ENCODE measurements at regions not wholly inside any gene's neighbourhood (a gene's known extent, or its start where the extent isn't known, plus 50 kb on each side); places are given as distances from the start of the nearest gene placed in this dataset.
"Not testable (repeated sequence)": the region's sequence is repeated elsewhere in the genome, so short reads cannot be mapped to it uniquely, and the experiment has no call there.

DNA sequence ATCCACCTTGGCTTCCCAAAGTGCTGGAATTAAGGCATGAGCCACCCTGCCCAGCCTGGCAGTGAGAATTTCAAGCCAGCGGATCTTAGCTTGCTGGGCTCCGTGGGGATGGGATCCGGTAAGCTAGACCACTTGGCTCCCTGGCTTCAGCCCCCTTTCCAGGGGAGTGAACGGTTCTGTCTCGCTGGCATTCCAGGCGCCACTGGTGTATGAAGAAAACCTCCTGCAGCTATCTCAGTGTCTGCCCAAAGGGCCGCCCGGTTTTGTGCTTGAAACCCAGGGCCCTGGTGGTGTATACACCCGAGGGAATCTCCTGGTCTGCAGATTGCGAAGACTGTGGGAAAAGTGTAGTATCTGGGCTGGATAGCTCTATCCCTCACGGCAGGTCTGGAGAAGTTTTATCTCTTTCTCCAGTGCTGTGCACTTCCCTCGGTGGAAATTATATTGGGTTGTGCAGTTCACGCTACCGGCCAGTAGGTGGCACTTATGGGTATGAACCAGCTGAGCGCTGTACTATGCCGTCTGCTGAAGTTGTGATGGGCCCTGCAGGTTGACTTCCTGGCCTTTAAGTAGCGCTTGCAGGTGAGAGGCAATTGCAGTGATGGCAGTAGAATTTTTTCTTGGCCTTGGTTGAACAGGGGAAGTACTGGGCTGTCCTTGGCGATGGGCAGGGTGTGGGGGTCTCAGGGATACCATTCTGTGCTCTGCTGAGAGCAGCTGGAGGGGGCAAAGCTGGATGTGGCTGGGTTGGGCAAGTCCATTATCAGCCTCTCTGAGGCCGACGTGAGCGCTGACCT is 138.0 kb upstream of the MTPN start:
- no peak overlapping the region for H3K4me2 ChIP-seq (ENCODE audit: low read length)
- no peak overlapping the region for H3K4me3 ChIP-seq (ENCODE audit: low read depth, low read length, poor library complexity, severe bottlenecking)
- no peaks in the 10 kb centered on the region for H3F3A ChIP-seq (ENCODE audit: insufficient read depth, low read length)
- no peaks in the 10 kb centered on the region for H3K79me2 ChIP-seq (ENCODE audit: insufficient read depth, low read length)
- no peaks in the 10 kb centered on the region for H4K20me1 ChIP-seq (ENCODE audit: insufficient read depth, low read length)
- H3K4me1 ChIP-seq (ENCODE audit: insufficient read depth, low read length, severe bottlenecking): peaks cover 6% of the 10 kb centered on the region
- no peaks in the 10 kb centered on the region for H3K9me2 ChIP-seq (ENCODE audit: low read depth, low read length)
- H3K9ac ChIP-seq (ENCODE audit: low read length): no peak overlapping the region
- no peaks in the 10 kb centered on the region for H3K36me3 ChIP-seq (ENCODE audit: insufficient read depth, low read length)
- no peaks in the 10 kb centered on the region for H3K27me3 ChIP-seq (ENCODE audit: insufficient read depth, low read length)
- TF ChIP-seq, protein P1, sequence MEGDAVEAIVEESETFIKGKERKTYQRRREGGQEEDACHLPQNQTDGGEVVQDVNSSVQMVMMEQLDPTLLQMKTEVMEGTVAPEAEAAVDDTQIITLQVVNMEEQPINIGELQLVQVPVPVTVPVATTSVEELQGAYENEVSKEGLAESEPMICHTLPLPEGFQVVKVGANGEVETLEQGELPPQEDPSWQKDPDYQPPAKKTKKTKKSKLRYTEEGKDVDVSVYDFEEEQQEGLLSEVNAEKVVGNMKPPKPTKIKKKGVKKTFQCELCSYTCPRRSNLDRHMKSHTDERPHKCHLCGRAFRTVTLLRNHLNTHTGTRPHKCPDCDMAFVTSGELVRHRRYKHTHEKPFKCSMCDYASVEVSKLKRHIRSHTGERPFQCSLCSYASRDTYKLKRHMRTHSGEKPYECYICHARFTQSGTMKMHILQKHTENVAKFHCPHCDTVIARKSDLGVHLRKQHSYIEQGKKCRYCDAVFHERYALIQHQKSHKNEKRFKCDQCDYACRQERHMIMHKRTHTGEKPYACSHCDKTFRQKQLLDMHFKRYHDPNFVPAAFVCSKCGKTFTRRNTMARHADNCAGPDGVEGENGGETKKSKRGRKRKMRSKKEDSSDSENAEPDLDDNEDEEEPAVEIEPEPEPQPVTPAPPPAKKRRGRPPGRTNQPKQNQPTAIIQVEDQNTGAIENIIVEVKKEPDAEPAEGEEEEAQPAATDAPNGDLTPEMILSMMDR (IDR thresholded peaks at IDR 0.05; ENCODE audit: low read length): peak; percentile 96
- no peak for TF ChIP-seq EZH2 (IDR thresholded peaks at IDR 0.05; ENCODE audit: borderline replicate concordance, low read length)
- H3K9me3 ChIP-seq (ENCODE audit: low read length): no peaks in the 10 kb centered on the region
- no peak overlapping the region; the same call in 1 of the 2 replicates for H2AFZ ChIP-seq (ENCODE audit: low read length)
- no peak overlapping the region for H3K27ac ChIP-seq (ENCODE audit: low read depth, low read length, poor library complexity, severe bottlenecking)

DNA sequence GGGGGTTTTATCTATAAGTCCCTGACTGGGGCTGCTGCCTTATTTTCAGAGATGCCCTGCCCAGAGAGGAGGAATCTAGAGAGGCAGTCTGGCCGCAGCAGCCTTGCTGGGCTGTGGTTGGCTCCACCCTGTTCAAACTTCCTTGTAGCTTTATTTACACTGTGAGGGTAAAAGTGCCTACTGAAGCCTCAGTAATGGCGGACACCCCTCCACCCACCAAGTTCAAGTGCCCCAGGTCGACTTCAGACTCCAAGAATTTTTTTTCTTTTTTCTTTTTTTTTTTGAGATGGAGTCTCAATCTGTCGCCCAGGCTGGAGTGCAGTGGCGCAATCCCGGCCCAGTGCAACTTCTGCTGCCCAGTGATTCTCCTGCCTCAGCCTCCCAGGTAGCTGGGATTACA is 137.3 kb upstream of the MTPN start:
- not testable (repeated sequence) for H3K9me3 ChIP-seq (ENCODE audit: low read length); H3K27me3 ChIP-seq (ENCODE audit: insufficient read depth, low read length); H2AFZ ChIP-seq (ENCODE audit: low read length); H3K4me3 ChIP-seq (ENCODE audit: low read depth, low read length, poor library complexity, severe bottlenecking); H3F3A ChIP-seq (ENCODE audit: insufficient read depth, low read length); H3K79me2 ChIP-seq (ENCODE audit: insufficient read depth, low read length); H3K9ac ChIP-seq (ENCODE audit: low read length); H3K36me3 ChIP-seq (ENCODE audit: insufficient read depth, low read length); H3K4me2 ChIP-seq (ENCODE audit: low read length); H4K20me1 ChIP-seq (ENCODE audit: insufficient read depth, low read length); H3K27ac ChIP-seq (ENCODE audit: low read depth, low read length, poor library complexity, severe bottlenecking); H3K4me1 ChIP-seq (ENCODE audit: insufficient read depth, low read length, severe bottlenecking); H3K9me2 ChIP-seq (ENCODE audit: low read depth, low read length)

DNA sequence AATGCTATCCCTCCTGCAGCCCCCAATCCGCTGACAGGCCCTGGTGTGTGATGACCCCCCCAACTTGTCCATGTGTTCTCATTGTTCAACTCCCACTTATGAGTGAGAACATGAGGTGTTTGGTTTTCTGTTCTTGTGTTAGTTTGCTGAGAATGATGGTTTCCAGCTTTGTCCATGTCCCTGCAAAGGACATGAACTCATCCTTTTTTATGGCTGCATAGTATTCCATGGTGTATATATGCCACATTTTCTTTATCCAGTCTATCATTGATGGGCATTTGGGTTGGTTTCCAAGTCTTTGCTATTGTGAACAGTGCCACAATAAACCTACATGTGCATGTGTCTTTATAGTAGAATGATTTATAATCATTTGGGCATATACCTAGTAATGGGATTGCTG is 131.9 kb upstream of the MTPN start:
- H3K9me2 ChIP-seq (ENCODE audit: low read depth, low read length); H3K9ac ChIP-seq (ENCODE audit: low read length); H3K27me3 ChIP-seq (ENCODE audit: insufficient read depth, low read length); H3K4me1 ChIP-seq (ENCODE audit: insufficient read depth, low read length, severe bottlenecking); H3K27ac ChIP-seq (ENCODE audit: low read depth, low read length, poor library complexity, severe bottlenecking); H3K4me3 ChIP-seq (ENCODE audit: low read depth, low read length, poor library complexity, severe bottlenecking); H2AFZ ChIP-seq (ENCODE audit: low read length); H3K4me2 ChIP-seq (ENCODE audit: low read length); H4K20me1 ChIP-seq (ENCODE audit: insufficient read depth, low read length); H3K79me2 ChIP-seq (ENCODE audit: insufficient read depth, low read length); H3K36me3 ChIP-seq (ENCODE audit: insufficient read depth, low read length); H3F3A ChIP-seq (ENCODE audit: insufficient read depth, low read length); H3K9me3 ChIP-seq (ENCODE audit: low read length): not testable (repeated sequence)

DNA sequence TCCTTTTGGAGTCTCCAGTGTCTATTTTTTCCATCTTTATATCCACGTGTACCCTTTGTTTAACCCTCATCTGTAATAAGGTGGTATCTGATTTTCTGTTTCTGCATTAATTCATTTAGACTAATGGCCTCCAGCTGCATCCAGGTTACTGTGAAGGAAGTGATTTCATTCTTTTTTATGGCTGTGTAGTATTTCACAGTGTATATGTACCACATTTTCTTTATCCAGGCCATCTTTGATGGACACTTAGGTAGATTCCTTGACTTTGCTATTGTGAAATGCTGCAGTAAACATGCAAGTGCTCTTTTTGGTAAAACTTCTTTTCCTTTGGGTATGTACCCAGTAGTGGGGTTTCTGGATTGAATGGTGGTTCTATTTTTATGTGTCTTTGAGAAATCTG is 128.0 kb upstream of the MTPN start:
- Histone ChIP-seq H2AFZ (ENCODE audit: low read length) (no peak overlapping the region), H3K36me3 (ENCODE audit: insufficient read depth, low read length) (no peaks in the 10 kb centered on the region), H3K4me1 (ENCODE audit: insufficient read depth, low read length, severe bottlenecking) (no peaks in the 10 kb centered on the region), H3K27ac (ENCODE audit: low read depth, low read length, poor library complexity, severe bottlenecking) (no peak overlapping the region), H3F3A (ENCODE audit: insufficient read depth, low read length) (no peaks in the 10 kb centered on the region), H3K9me2 (ENCODE audit: low read depth, low read length) (no peaks in the 10 kb centered on the region), H3K4me2 (ENCODE audit: low read length) (no peak overlapping the region), H3K9me3 (ENCODE audit: low read length) (no peaks in the 10 kb centered on the region), H3K79me2 (ENCODE audit: insufficient read depth, low read length) (no peaks in the 10 kb centered on the region), H4K20me1 (ENCODE audit: insufficient read depth, low read length) (no peaks in the 10 kb centered on the region), H3K4me3 (ENCODE audit: low read depth, low read length, poor library complexity, severe bottlenecking) (no peak overlapping the region), H3K9ac (ENCODE audit: low read length) (no peak overlapping the region), H3K27me3 (ENCODE audit: insufficient read depth, low read length) (no peaks in the 10 kb centered on the region)
- TF ChIP-seq, protein P1 (IDR thresholded peaks at IDR 0.05; ENCODE audit: low read length): no peak
- no peak for TF ChIP-seq EZH2 (IDR thresholded peaks at IDR 0.05; ENCODE audit: borderline replicate concordance, low read length)

Data from OCI-LY1 (cell line).